H1 (cell line): ENCODE measurements at regions not wholly inside any gene's neighbourhood (a gene's known extent, or its start where the extent isn't known, plus 50 kb on each side); places are given as distances from the start of the nearest gene placed in this dataset.

Source experiments
- CTCF ChIA-PET: fragments of 300-600 bp; sonication (Branson Sonifier 250); formaldehyde crosslinking; loops from one replicate; lab custom pipeline; 2021; ENCODE audit not compliant: partially characterized antibody; lab: Charles Lee
- POLR2A ChIA-PET: fragments of 300-600 bp; sonication (Branson Sonifier 250); formaldehyde crosslinking; loops from one replicate; lab custom pipeline; 2021; ENCODE audit warnings: inconsistent platforms; ENCODE audit not compliant: partially characterized antibody; lab: Charles Lee
- DNase-seq, 2 experiments: peaks; one replicate each; pipeline versions ENCODE4 v3.0.0 to v3.0.0-alpha.2; 2010 to 2022; ENCODE audit warnings: low spot score in 2 of 2, low read depth in 1 of 2, mixed read lengths in 1 of 2
- FAIRE-seq: peaks from 2 replicates; lab custom pipeline; 2011; peaks lifted over from hg19 to GRCh38; lab: Jason Lieb, UNC
- H2AFZ ChIP-seq: 2 replicates; pipeline ENCODE4 v1.8.1; 2012; ENCODE audit warnings: low read length, inconsistent platforms
- H2AK5ac ChIP-seq: 2 replicates; pipeline ENCODE4 v1.6.1; 2013; ENCODE audit warnings: low read depth, low read length
- H2BK120ac ChIP-seq: replicated peaks from 2 replicates; pipeline ENCODE3; 2013; ENCODE audit warnings: low read depth, low read length, inconsistent platforms
- H2BK12ac ChIP-seq: 2 replicates; pipeline ENCODE4 v1.6.1; 2013; ENCODE audit warnings: low read depth, low read length
- H2BK15ac ChIP-seq: 2 replicates; pipeline ENCODE4 v1.6.1; 2013; ENCODE audit warnings: low read length
- H2BK20ac ChIP-seq: 2 replicates; pipeline ENCODE4 v1.6.1; 2013; ENCODE audit warnings: low read length
- H2BK5ac ChIP-seq: 2 replicates; pipeline ENCODE4 v1.6.1; 2013; ENCODE audit warnings: low read depth, low read length
- H3K14ac ChIP-seq: 2 replicates; pipeline ENCODE4 v1.6.1; 2013; ENCODE audit warnings: inconsistent platforms; ENCODE audit not compliant: insufficient read length
- H3K18ac ChIP-seq: 2 replicates; pipeline ENCODE4 v1.6.1; 2013; ENCODE audit warnings: low read length; ENCODE audit errors: extremely low read depth
- H3K23ac ChIP-seq: 2 replicates; pipeline ENCODE4 v1.6.1; 2013; ENCODE audit warnings: inconsistent platforms; ENCODE audit not compliant: insufficient read length
- H3K23me2 ChIP-seq: 2 replicates; pipeline ENCODE4 v1.6.1; 2013; ENCODE audit warnings: low read depth, low read length
- H3K27ac ChIP-seq: 2 replicates; pipeline ENCODE4 v1.6.1; 2011; ENCODE audit warnings: low read depth, low read length, inconsistent platforms
- H3K27me3 ChIP-seq, 4 experiments: replicated peaks in 1 of 4; 1 replicate in 1 of 4; 2 replicates in 3 of 4; pipeline versions ENCODE4 v1.6.1 to v1.8.1; 2011 to 2013; ENCODE audit warnings: low read length in 3 of 4, mild to moderate bottlenecking in 3 of 4, inconsistent platforms in 2 of 4, mixed read lengths in 2 of 4, moderate library complexity in 1 of 4; ENCODE audit not compliant: control insufficient read depth in 3 of 4, insufficient read depth in 3 of 4; ENCODE audit errors: extremely low read depth in 1 of 4
- H3K36me3 ChIP-seq, 4 experiments: 2 replicates each; pipeline versions ENCODE4 v1.6.1 to v1.8.1; 2011 to 2013; ENCODE audit warnings: mild to moderate bottlenecking in 4 of 4, low read length in 3 of 4, moderate library complexity in 2 of 4, control low read depth in 1 of 4, inconsistent platforms in 1 of 4; ENCODE audit not compliant: insufficient read depth in 4 of 4, control insufficient read depth in 2 of 4
- H3K4ac ChIP-seq: replicated peaks from 2 replicates; pipeline ENCODE3; 2013; ENCODE audit warnings: low read length, low read depth, mixed read lengths, inconsistent platforms; ENCODE audit not compliant: insufficient read length
- H3K4me1 ChIP-seq, 4 experiments: replicated peaks in 1 of 4; 1 replicate in 1 of 4; 2 replicates in 3 of 4; pipeline versions ENCODE4 v1.6.1 to v1.8.1; 2011 to 2013; ENCODE audit warnings: low read length in 3 of 4, inconsistent platforms in 2 of 4, mixed read lengths in 1 of 4; ENCODE audit not compliant: insufficient read depth in 4 of 4, control insufficient read depth in 3 of 4
- H3K4me2 ChIP-seq, 2 experiments: 2 replicates each; pipeline versions ENCODE4 v1.6.1 to v1.8.1; 2011 to 2013; ENCODE audit warnings: low read depth in 2 of 2, low read length in 2 of 2, control low read depth in 1 of 2, inconsistent platforms in 1 of 2, mild to moderate bottlenecking in 1 of 2; ENCODE audit not compliant: insufficient read depth in 1 of 2
- H3K4me3 ChIP-seq, 4 experiments: fragments of 200-600, 300-600 bp in 1 of 4; sonication (generic), shearing (Covaris generic), sonication (Bioruptor Twin) in 1 of 4; 2 replicates each; pipeline versions ENCODE4 v1.5.1 to v1.8.1; 2011 to 2016; ENCODE audit warnings: low read length in 4 of 4, low read depth in 3 of 4, control low read depth in 2 of 4, inconsistent platforms in 2 of 4, mild to moderate bottlenecking in 2 of 4, mixed read lengths in 1 of 4, moderate library complexity in 1 of 4; ENCODE audit not compliant: insufficient read depth in 2 of 4; ENCODE audit errors: extremely low read depth in 1 of 4
- H3K56ac ChIP-seq: replicated peaks from 2 replicates; pipeline ENCODE3; 2013; ENCODE audit warnings: low read depth, mild to moderate bottlenecking, mixed read lengths, low read length, inconsistent platforms; ENCODE audit not compliant: insufficient read length
- H3K79me1 ChIP-seq: 2 replicates; pipeline ENCODE4 v1.6.1; 2013; ENCODE audit warnings: low read depth, low read length, control low read depth
- H3K79me2 ChIP-seq, 2 experiments: 2 replicates each; pipeline versions ENCODE4 v1.6.1 to v1.8.1; 2012 to 2013; ENCODE audit warnings: low read length in 2 of 2, mild to moderate bottlenecking in 2 of 2, inconsistent platforms in 1 of 2; ENCODE audit not compliant: insufficient read depth in 2 of 2, control insufficient read depth in 1 of 2
- H3K9ac ChIP-seq, 4 experiments: replicated peaks in 1 of 4; 1 replicate in 1 of 4; 2 replicates in 3 of 4; pipeline versions ENCODE4 v1.6.1 to v1.8.1; 2011 to 2013; ENCODE audit warnings: low read depth in 3 of 4, low read length in 3 of 4, control low read depth in 2 of 4, mild to moderate bottlenecking in 2 of 4, moderate library complexity in 2 of 4, inconsistent platforms in 1 of 4; ENCODE audit errors: extremely low read depth in 1 of 4
- H3K9me3 ChIP-seq, 2 experiments: 2 replicates each; pipeline versions ENCODE4 v1.6.1 to v1.8.1; 2012 to 2013; ENCODE audit warnings: mild to moderate bottlenecking in 2 of 2, moderate library complexity in 2 of 2, control low read depth in 1 of 2, inconsistent platforms in 1 of 2, low read depth in 1 of 2, low read length in 1 of 2, mixed read lengths in 1 of 2; ENCODE audit not compliant: insufficient read depth in 2 of 2
- H4K20me1 ChIP-seq, 2 experiments: replicated peaks in 1 of 2; 2 replicates each; pipeline versions ENCODE3 to v1.8.1; 2011 to 2013; ENCODE audit warnings: inconsistent platforms in 2 of 2, low read length in 2 of 2, mild to moderate bottlenecking in 1 of 2; ENCODE audit not compliant: insufficient read depth in 2 of 2, control insufficient read depth in 1 of 2
- H4K5ac ChIP-seq: 2 replicates; pipeline ENCODE4 v1.6.1; 2013; ENCODE audit warnings: low read length, low read depth, mixed read lengths, inconsistent platforms; ENCODE audit not compliant: insufficient read length
- H4K8ac ChIP-seq: 2 replicates; pipeline ENCODE4 v1.8.0; 2013; ENCODE audit warnings: mild to moderate bottlenecking, moderate library complexity, low read length, inconsistent platforms; ENCODE audit not compliant: insufficient read depth; ENCODE audit errors: extremely low read depth
- H4K91ac ChIP-seq: replicated peaks from 2 replicates; pipeline ENCODE3; 2013; ENCODE audit warnings: low read length, mixed read lengths, inconsistent platforms; ENCODE audit not compliant: insufficient read length
- CEBPB ChIP-seq: IDR thresholded peaks from 2 replicates; pipeline ENCODE4 v1.6.1; 2012; ENCODE audit warnings: low read depth, low read length
- CTCF ChIP-seq, 3 experiments: IDR thresholded peaks; 1 replicate in 2 of 3; 2 replicates in 1 of 3; pipeline versions ENCODE4 v1.5.1 to v1.6.1; 2011; ENCODE audit warnings: low read length in 3 of 3, mild to moderate bottlenecking in 3 of 3, inconsistent platforms in 2 of 3, low read depth in 1 of 3, moderate library complexity in 1 of 3; ENCODE audit not compliant: insufficient read depth in 1 of 3; ENCODE audit errors: control extremely low read depth in 1 of 3
- EP300 ChIP-seq, 2 experiments: IDR thresholded peaks; 1 replicate in 1 of 2; 2 replicates in 1 of 2; pipeline ENCODE4 v1.6.1; 2011 to 2012; ENCODE audit warnings: low read depth in 2 of 2, low read length in 2 of 2, mild to moderate bottlenecking in 2 of 2, borderline replicate concordance in 1 of 2, inconsistent platforms in 1 of 2, moderate library complexity in 1 of 2
- MAFK ChIP-seq: IDR thresholded peaks from 2 replicates; pipeline ENCODE4 v1.6.1; 2012; ENCODE audit warnings: low read depth, mild to moderate bottlenecking, improper control_type of control experiment, low read length
- PHF8 ChIP-seq: fragments of 200-600 bp; sonication (generic); conservative IDR thresholded peaks from 2 replicates; pipeline ENCODE4 v1.7.1; 2012; ENCODE audit warnings: low read depth, mild to moderate bottlenecking, inconsistent platforms, low read length, moderate library complexity
- POLR2A ChIP-seq, 2 experiments: IDR thresholded peaks; 1 replicate in 1 of 2; 2 replicates in 1 of 2; pipeline ENCODE4 v1.6.1; 2011; ENCODE audit warnings: low read depth in 2 of 2, low read length in 2 of 2, mild to moderate bottlenecking in 2 of 2; ENCODE audit errors: control extremely low read depth in 1 of 2
- RNF2 ChIP-seq: fragments of 200-900, 300-1000 bp; sonication (generic); IDR thresholded peaks from 2 replicates; pipeline ENCODE4 v1.7.1; 2016; ENCODE audit warnings: borderline replicate concordance, low read depth, mild to moderate bottlenecking, antibody characterized with exemption, low read length; ENCODE audit not compliant: poor library complexity, severe bottlenecking; ENCODE audit errors: missing control alignments
- SP4 ChIP-seq: IDR thresholded peaks from 2 replicates; pipeline ENCODE4 v1.6.1; 2012; ENCODE audit warnings: low read length, inconsistent platforms
- SUZ12 ChIP-seq: fragments of 200-600 bp; sonication (generic); IDR thresholded peaks from 2 replicates; pipeline ENCODE4 v1.6.1; 2012; ENCODE audit warnings: mild to moderate bottlenecking, inconsistent platforms, low read length, moderate library complexity, mixed read lengths
- YY1 ChIP-seq: IDR thresholded peaks from 2 replicates; pipeline ENCODE4 v1.6.1; 2011; ENCODE audit warnings: low read depth, mild to moderate bottlenecking, low read length
- ZNF274 ChIP-seq: IDR thresholded peaks from 2 replicates; pipeline ENCODE4 v1.7.0; 2012; ENCODE audit warnings: low read length, borderline replicate concordance; ENCODE audit errors: extremely low read depth
- WGBS, 2 experiments: shearing (Covaris generic) in 1 of 2; methylation state at CpG; one replicate each; pipeline versions ENCODE4 v1.1.6 to v1.1.7; 2013 to 2015; ENCODE audit warnings: low lambda C conversion rate in 2 of 2, mixed read lengths in 2 of 2, inconsistent platforms in 1 of 2, low coverage in 1 of 2, missing lambda C conversion rate in 1 of 2; ENCODE audit not compliant: insufficient replicate concordance in 2 of 2, insufficient coverage in 1 of 2, insufficient read length in 1 of 2; ENCODE audit errors: extremely low coverage in 1 of 2, missing lambda C conversion rate in 1 of 2; 5-methylcytosine and 5-hydroxymethylcytosine counted together

- Histone ChIP-seq H2BK12ac (no peak overlapping the region), H3K56ac (no peak overlapping the region), H4K20me1 (no peaks in the 10 kb centered on the region), H3K4me1 (no peaks in the 10 kb centered on the region), H3K9ac (no peak overlapping the region), H2BK20ac (no peak overlapping the region), H3K4ac (no peak overlapping the region), H3K4me3 (no peak overlapping the region), H3K23me2 (no peaks in the 10 kb centered on the region), H2AFZ (no peak overlapping the region), H2BK120ac (no peak overlapping the region), H3K79me1 (no peaks in the 10 kb centered on the region), H4K5ac (no peak overlapping the region), H3K18ac (no peak overlapping the region), H2BK15ac (no peak overlapping the region), H3K14ac (no peak overlapping the region), H3K23ac (no peak overlapping the region), H3K9me3 (no peaks in the 10 kb centered on the region), H3K27ac (no peak overlapping the region), H3K79me2 (no peaks in the 10 kb centered on the region), H2BK5ac (no peak overlapping the region), H3K36me3 (no peaks in the 10 kb centered on the region), H3K4me2 (no peak overlapping the region), H3K27me3 (no peaks in the 10 kb centered on the region), H4K91ac (no peak overlapping the region), H4K8ac (no peak overlapping the region), H2AK5ac (no peak overlapping the region)
- TF ChIP-seq PHF8 (no peak), SP4 (no peak), CEBPB (no peak), MAFK (no peak), EP300 (IDR thresholded peaks at IDR 0.05; ENCODE audit: borderline replicate concordance in 1 of 2, low read depth in 2 of 2, low read length in 2 of 2) (no peak), ZNF274 (no peak), POLR2A (IDR thresholded peaks at IDR 0.05; ENCODE audit: control extremely low read depth in 1 of 2, low read depth in 2 of 2, low read length in 2 of 2) (no peak), SUZ12 (no peak), RNF2 (no peak), YY1 (no peak), CTCF (IDR thresholded peaks at IDR 0.05; ENCODE audit: control extremely low read depth in 1 of 3, insufficient read depth in 1 of 3, low read depth in 1 of 3, low read length in 3 of 3) (no peak)
- POLR2A ChIA-PET: no interaction called here
- WGBS, 2 experiments: 75% methylated on average over 4 of the region's 4 CpGs; no CpG with 5 or more reads in 1 of the 2 experiments
- DNase-seq (no peak), FAIRE-seq (no peak)
- CTCF ChIA-PET: no interaction called here
These were observed 457.9 kb downstream of the BCOR start for GRCh38 chrX:39639871-39640270.
